OCI-LY7 (cell line): ENCODE measurements at regions not wholly inside any gene's neighbourhood (a gene's known extent, or its start where the extent isn't known, plus 50 kb on each side); places are given as distances from the start of the nearest gene placed in this dataset.

Source experiments
- BruUV-seq: library from RNA; stranded (reverse); fragments of 400-500 nt; replicated peaks from 2 replicates; lab custom pipeline; 2021; lab: Mats Ljungman, UMichigan
- CTCF ChIA-PET: fragments of 300-600 bp; sonication (Branson Sonifier 250); formaldehyde crosslinking; loops from one replicate; lab custom pipeline; 2022; ENCODE audit warnings: antibody characterized with exemption; ENCODE audit not compliant: unreplicated experiment; lab: Charles Lee
- POLR2A ChIA-PET: fragments of 300-600 bp; sonication (Branson Sonifier 250); formaldehyde crosslinking; loops from one replicate; lab custom pipeline; 2022; ENCODE audit warnings: antibody characterized with exemption; lab: Charles Lee
- DNase-seq: peaks from one replicate; pipeline ENCODE4 v3.0.0-alpha.2; 2015; ENCODE audit warnings: low spot score
- H2AFZ ChIP-seq: fragments of 200-600 bp; sonication (generic), shearing (Covaris generic); 2 replicates; pipeline ENCODE4 v1.6.1; 2014; ENCODE audit warnings: mild to moderate bottlenecking, antibody characterized with exemption, low read length, moderate library complexity
- H3K27ac ChIP-seq: fragments of 200-600 bp; sonication (generic); 2 replicates; pipeline ENCODE4 v1.5.1; 2014; ENCODE audit warnings: mixed run types, low read depth, mild to moderate bottlenecking, moderate library complexity, low read length, inconsistent platforms; ENCODE audit not compliant: poor library complexity, severe bottlenecking
- H3K36me3 ChIP-seq: fragments of 200-600 bp; sonication (generic); 2 replicates; pipeline ENCODE4 v1.6.1; 2014; ENCODE audit warnings: mild to moderate bottlenecking, antibody characterized with exemption, low read length, moderate library complexity, mixed read lengths; ENCODE audit not compliant: insufficient read depth
- H3K4me1 ChIP-seq: fragments of 200-600 bp; sonication (generic); 2 replicates; pipeline ENCODE4 v1.5.1; 2014; ENCODE audit warnings: mild to moderate bottlenecking, low read length; ENCODE audit not compliant: insufficient read depth, poor library complexity, severe bottlenecking
- H3K4me2 ChIP-seq: fragments of 200-600 bp; sonication (generic); 2 replicates; pipeline ENCODE4 v1.6.1; 2014; ENCODE audit warnings: mild to moderate bottlenecking, low read length
- H3K4me3 ChIP-seq: fragments of 200-600 bp; sonication (generic); 2 replicates; pipeline ENCODE4 v1.5.1; 2014; ENCODE audit warnings: mild to moderate bottlenecking, low read depth, low read length; ENCODE audit not compliant: poor library complexity, severe bottlenecking
- H3K79me2 ChIP-seq: fragments of 200-600 bp; sonication (generic); 2 replicates; pipeline ENCODE4 v1.6.1; 2016; ENCODE audit warnings: low read depth, mild to moderate bottlenecking, low read length, moderate library complexity, mixed read lengths; ENCODE audit not compliant: insufficient read depth
- H3K9me2 ChIP-seq: fragments of 200-600 bp; sonication (generic); 2 replicates; pipeline ENCODE4 v1.6.1; 2016; ENCODE audit warnings: mild to moderate bottlenecking, low read length, mixed read lengths; ENCODE audit not compliant: insufficient read depth
- H3K9me3 ChIP-seq: fragments of 200-600 bp; sonication (generic); 2 replicates; pipeline ENCODE4 v1.6.1; 2014; ENCODE audit warnings: mild to moderate bottlenecking, mixed run types, low read length, mixed read lengths
- H4K20me1 ChIP-seq: fragments of 200-600 bp; sonication (generic); 2 replicates; pipeline ENCODE4 v1.6.1; 2014; ENCODE audit warnings: mild to moderate bottlenecking, antibody characterized with exemption, low read length, moderate library complexity, mixed read lengths; ENCODE audit not compliant: insufficient read depth
- EZH2phosphoT487 ChIP-seq: fragments of 200-600 bp; sonication (generic); IDR thresholded peaks from 2 replicates; pipeline ENCODE4 v1.6.1; 2018; ENCODE audit warnings: low read depth, borderline replicate concordance, mild to moderate bottlenecking, mixed run types, antibody characterized with exemption, low read length, moderate library complexity, mixed read lengths
- intact Hi-C: fragments of 100-400 bp; cut with micrococcal nuclease; formaldehyde crosslinking; loops from one replicate; pipeline ENCODE4 v1.10.0; 2022; ENCODE audit not compliant: unreplicated experiment
- TF ChIP-seq, protein P1 (sequence below): fragments of 200-600 bp; sonication (generic); conservative IDR thresholded peaks from 2 replicates; pipeline ENCODE4 v1.5.1; 2014; ENCODE audit warnings: mild to moderate bottlenecking, antibody characterized with exemption, low read length, moderate library complexity, mixed read lengths

DNA sequence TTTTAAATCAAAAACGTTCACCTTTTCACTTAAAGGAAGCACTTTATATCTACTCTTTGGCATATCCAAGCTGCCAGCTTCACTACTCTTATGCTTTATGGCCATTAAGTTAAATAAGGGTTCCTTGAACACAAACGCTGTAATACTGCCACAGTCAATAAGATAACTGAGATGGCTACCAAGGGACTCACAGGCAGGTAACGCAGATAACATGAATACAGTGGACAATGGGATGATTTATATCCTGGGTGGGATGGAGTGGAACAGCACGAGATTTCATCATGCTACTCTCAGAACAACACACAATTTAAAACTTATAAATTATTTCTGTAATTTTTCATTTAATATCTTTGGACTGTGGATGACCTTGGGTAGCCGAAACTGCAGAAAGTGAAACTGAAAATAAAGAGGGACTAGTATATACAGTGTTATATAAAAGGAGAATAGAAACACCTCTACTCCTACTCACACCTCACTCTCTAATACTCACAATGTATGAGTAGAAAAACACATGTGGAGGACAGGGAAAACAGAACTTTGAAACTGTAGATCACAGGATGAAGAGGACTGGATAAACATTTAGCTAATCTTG lies 367.3 kb downstream of the C12orf50 start:
- Histone ChIP-seq H4K20me1 (no peaks in the 10 kb centered on the region), H3K4me2 (no peak overlapping the region; the same call in 1 of the 2 replicates), H3K27ac (no peak overlapping the region), H3K9me2 (no peaks in the 10 kb centered on the region), H3K4me3 (no peak overlapping the region), H3K9me3 (no peaks in the 10 kb centered on the region), H3K36me3 (no peaks in the 10 kb centered on the region), H2AFZ (no peak overlapping the region; the same call in 1 of the 2 replicates), H3K4me1 (no peaks in the 10 kb centered on the region), H3K79me2 (no peaks in the 10 kb centered on the region)
- ChIA-PET CTCF (no interaction called here), POLR2A (interaction anchor here (0.6 kb wide), 1 partner anchor 95 kb away, joined by 3 read pairs; no protein-coding TSS in a partner anchor)
- no TSS peak for BruUV-seq
- DNase-seq: no peak
- no peak for TF ChIP-seq EZH2phosphoT487
- TF ChIP-seq, protein P1, sequence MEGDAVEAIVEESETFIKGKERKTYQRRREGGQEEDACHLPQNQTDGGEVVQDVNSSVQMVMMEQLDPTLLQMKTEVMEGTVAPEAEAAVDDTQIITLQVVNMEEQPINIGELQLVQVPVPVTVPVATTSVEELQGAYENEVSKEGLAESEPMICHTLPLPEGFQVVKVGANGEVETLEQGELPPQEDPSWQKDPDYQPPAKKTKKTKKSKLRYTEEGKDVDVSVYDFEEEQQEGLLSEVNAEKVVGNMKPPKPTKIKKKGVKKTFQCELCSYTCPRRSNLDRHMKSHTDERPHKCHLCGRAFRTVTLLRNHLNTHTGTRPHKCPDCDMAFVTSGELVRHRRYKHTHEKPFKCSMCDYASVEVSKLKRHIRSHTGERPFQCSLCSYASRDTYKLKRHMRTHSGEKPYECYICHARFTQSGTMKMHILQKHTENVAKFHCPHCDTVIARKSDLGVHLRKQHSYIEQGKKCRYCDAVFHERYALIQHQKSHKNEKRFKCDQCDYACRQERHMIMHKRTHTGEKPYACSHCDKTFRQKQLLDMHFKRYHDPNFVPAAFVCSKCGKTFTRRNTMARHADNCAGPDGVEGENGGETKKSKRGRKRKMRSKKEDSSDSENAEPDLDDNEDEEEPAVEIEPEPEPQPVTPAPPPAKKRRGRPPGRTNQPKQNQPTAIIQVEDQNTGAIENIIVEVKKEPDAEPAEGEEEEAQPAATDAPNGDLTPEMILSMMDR: no peak
- intact Hi-C loops: no loop called here

DNA sequence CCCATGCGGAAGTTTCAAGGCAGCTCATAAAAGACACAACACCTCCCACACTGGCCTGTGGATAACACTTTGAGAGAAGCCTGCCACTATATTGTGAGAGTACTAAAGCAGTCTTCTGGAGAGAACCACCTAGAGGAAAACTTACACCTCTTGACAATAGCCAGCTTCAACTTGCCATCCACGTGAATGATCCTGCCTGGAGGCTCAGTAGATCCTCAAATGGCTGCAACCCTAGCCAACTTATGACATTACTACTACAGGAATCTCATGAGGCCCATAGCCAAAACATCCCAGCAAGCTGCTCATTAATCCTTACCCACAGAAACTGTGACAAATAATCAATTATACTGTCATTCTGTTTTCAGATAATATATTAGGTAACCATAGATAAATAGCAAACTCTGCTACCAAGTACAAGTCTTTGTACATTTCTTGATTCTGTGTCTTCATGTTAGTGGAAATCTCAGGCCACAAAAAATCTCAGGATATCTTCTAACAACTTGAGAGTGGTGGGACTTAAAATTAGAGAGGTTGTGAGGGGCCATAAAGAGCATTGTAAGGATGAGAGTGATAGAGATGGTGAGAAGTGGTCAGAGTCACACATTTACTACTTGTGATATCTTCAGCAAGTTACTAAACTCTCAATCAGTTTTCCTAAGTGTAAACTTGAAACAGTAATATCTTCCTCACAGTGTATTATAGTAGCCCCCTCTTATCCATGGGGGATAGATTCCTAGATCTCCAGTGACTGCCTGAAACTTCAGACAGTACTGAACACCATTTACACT lies 368.0 kb downstream of the C12orf50 start:
- H3K4me3 ChIP-seq: no peak overlapping the region
- CTCF ChIA-PET: no interaction called here

More for the DNA sequence above, 368.0 kb downstream of the C12orf50 start:
- BruUV-seq: no TSS peak
- Histone ChIP-seq H3K4me1 (no peaks in the 10 kb centered on the region), H3K9me2 (no peaks in the 10 kb centered on the region), H3K4me2 (no peak overlapping the region), H2AFZ (no peak overlapping the region; the same call in 1 of the 2 replicates), H3K9me3 (no peaks in the 10 kb centered on the region), H3K27ac (no peak overlapping the region), H3K79me2 (no peaks in the 10 kb centered on the region), H3K36me3 (no peaks in the 10 kb centered on the region), H4K20me1 (no peaks in the 10 kb centered on the region)
- POLR2A ChIA-PET: interaction anchor here (1.1 kb wide), 1 partner anchor 21 kb away, joined by 4 read pairs; no protein-coding TSS in a partner anchor
- intact Hi-C loops: no loop called here
- TF ChIP-seq EZH2phosphoT487: no peak
- TF ChIP-seq, protein P1: no peak
- DNase-seq: no peak
